AG10803 (cell line): ENCODE measurements at regions not wholly inside any gene's neighbourhood (a gene's known extent, or its start where the extent isn't known, plus 50 kb on each side); places are given as distances from the start of the nearest gene placed in this dataset.

ENCODE experiments used
- DNase-seq: peaks from one replicate; pipeline ENCODE4 v3.0.0; 2010; ENCODE audit warnings: low read depth
- H3K4me3 ChIP-seq: 2 replicates; pipeline ENCODE4 v1.5.1; 2011; ENCODE audit warnings: mild to moderate bottlenecking, low read length, control low read depth
- CTCF ChIP-seq: conservative IDR thresholded peaks from 2 replicates; pipeline ENCODE4 v1.5.1; 2011; ENCODE audit warnings: mild to moderate bottlenecking, low read length, control low read depth, inconsistent platforms

- no peak for DNase-seq
- H3K4me3 ChIP-seq: no peak overlapping the region
- no peak for TF ChIP-seq CTCF
Observed at GRCh38 chr17:79332011-79332554, 257.5 kb downstream of the ENGASE start.

- H3K4me3 ChIP-seq: no peak overlapping the region
- no peak for TF ChIP-seq CTCF
- no peak for DNase-seq
Observed at GRCh38 chr17:79331492-79331891, 256.9 kb downstream of the ENGASE start.

GRCh38 chr17:79330696-79331095 is 256.1 kb downstream of the ENGASE start:
- no peak for TF ChIP-seq CTCF
- no peak for DNase-seq
- H3K4me3 ChIP-seq: no peak overlapping the region

GRCh38 chr17:79330229-79330628 is 255.6 kb downstream of the ENGASE start:
- DNase-seq: no peak
- H3K4me3 ChIP-seq: no peak overlapping the region
- no peak for TF ChIP-seq CTCF

GRCh38 chr17:79326814-79327213 is 252.2 kb downstream of the ENGASE start:
- no peak overlapping the region for H3K4me3 ChIP-seq
- no peak for TF ChIP-seq CTCF

GRCh38 chr17:79325709-79326430 is 251.2 kb downstream of the ENGASE start:
- H3K4me3 ChIP-seq: no peak overlapping the region
- DNase-seq: no peak
- no peak for TF ChIP-seq CTCF

More at GRCh38 chr17:79326814-79327213, 252.2 kb downstream of the ENGASE start:
- DNase-seq: no peak

- DNase-seq: no peak
- no peak for TF ChIP-seq CTCF
- no peak overlapping the region for H3K4me3 ChIP-seq
Observed at GRCh38 chr17:79324194-79324593, 249.6 kb downstream of the ENGASE start.
